Stimulated activated naive CD8-positive, alpha-beta T cell treated with anti-CD3 and anti-CD28 coated beads, Interleukin-15, Interleukin-2, amounts not matched to agents 100 ng/mL and 50 ng/mL, for 24 hours (primary cell): ENCODE measurements at regions not wholly inside any gene's neighbourhood (a gene's known extent, or its start where the extent isn't known, plus 50 kb on each side); places are given as distances from the start of the nearest gene placed in this dataset.
"Not testable (repeated sequence)": the region's sequence is repeated elsewhere in the genome, so short reads cannot be mapped to it uniquely, and the experiment has no call there.

Source experiments
- H3K27ac Mint-ChIP-seq: one replicate; pipeline ENCODE4 v1.8.0; 2021; ENCODE audit warnings: mild to moderate bottlenecking, mixed read lengths
- H3K27me3 Mint-ChIP-seq: one replicate; pipeline ENCODE4 v1.8.0; 2021; ENCODE audit warnings: mixed read lengths
- H3K36me3 Mint-ChIP-seq: one replicate; pipeline ENCODE4 v1.8.0; 2021; ENCODE audit warnings: low read depth, mixed read lengths
- H3K4me1 Mint-ChIP-seq: one replicate; pipeline ENCODE4 v1.8.0; 2021; ENCODE audit warnings: low read depth, mixed read lengths
- H3K4me3 Mint-ChIP-seq: one replicate; pipeline ENCODE4 v1.8.0; 2021; ENCODE audit warnings: mild to moderate bottlenecking, mixed read lengths
- H3K9me3 Mint-ChIP-seq: one replicate; pipeline ENCODE4 v1.8.0; 2021; ENCODE audit warnings: mixed read lengths

- H3K36me3 Mint-ChIP-seq, H3K4me1 Mint-ChIP-seq, H3K4me3 Mint-ChIP-seq, H3K27ac Mint-ChIP-seq, H3K27me3 Mint-ChIP-seq, H3K9me3 Mint-ChIP-seq: not testable (repeated sequence)
These were observed 162.2 kb downstream of the GOSR1 start for GRCh38 chr17:30639391-30639790.

GRCh38 chr17:30638968-30639367 lies 161.8 kb downstream of the GOSR1 start:
- not testable (repeated sequence) for H3K27ac Mint-ChIP-seq, H3K27me3 Mint-ChIP-seq, H3K4me3 Mint-ChIP-seq, H3K36me3 Mint-ChIP-seq, H3K9me3 Mint-ChIP-seq, H3K4me1 Mint-ChIP-seq

GRCh38 chr17:30631651-30632050 lies 154.4 kb downstream of the GOSR1 start:
- H3K27ac Mint-ChIP-seq, result peak overlapping the region; percentile 21
- not testable (repeated sequence) for H3K9me3 Mint-ChIP-seq, H3K36me3 Mint-ChIP-seq, H3K27me3 Mint-ChIP-seq, H3K4me1 Mint-ChIP-seq, H3K4me3 Mint-ChIP-seq

- not testable (repeated sequence) for H3K9me3 Mint-ChIP-seq, H3K4me1 Mint-ChIP-seq, H3K36me3 Mint-ChIP-seq, H3K27me3 Mint-ChIP-seq, H3K27ac Mint-ChIP-seq, H3K4me3 Mint-ChIP-seq
These were observed 148.2 kb downstream of the GOSR1 start for GRCh38 chr17:30625380-30625779.

GRCh38 chr17:30624180-30624579 lies 147.0 kb downstream of the GOSR1 start:
- not testable (repeated sequence) for H3K4me3 Mint-ChIP-seq, H3K9me3 Mint-ChIP-seq, H3K36me3 Mint-ChIP-seq, H3K27me3 Mint-ChIP-seq, H3K27ac Mint-ChIP-seq, H3K4me1 Mint-ChIP-seq

GRCh38 chr17:30609682-30610081 lies 132.5 kb downstream of the GOSR1 start:
- H3K9me3 Mint-ChIP-seq, result not testable (repeated sequence)

GRCh38 chr17:30605523-30605922 lies 128.3 kb downstream of the GOSR1 start:
- peaks cover 15% of the 10 kb centered on the region for H3K4me1 Mint-ChIP-seq
- H3K27me3 Mint-ChIP-seq, result no peaks in the 10 kb centered on the region
- H3K27ac Mint-ChIP-seq, result no peak overlapping the region
- H3K4me3 Mint-ChIP-seq, result no peak overlapping the region
- H3K36me3 Mint-ChIP-seq, result no peaks in the 10 kb centered on the region
- H3K9me3 Mint-ChIP-seq, result no peaks in the 10 kb centered on the region

More at GRCh38 chr17:30609682-30610081, 132.5 kb downstream of the GOSR1 start:
- H3K27me3 Mint-ChIP-seq, H3K27ac Mint-ChIP-seq, H3K4me1 Mint-ChIP-seq, H3K4me3 Mint-ChIP-seq, H3K36me3 Mint-ChIP-seq: not testable (repeated sequence)

GRCh38 chr17:30605027-30605426 lies 127.8 kb downstream of the GOSR1 start:
- H3K36me3 Mint-ChIP-seq, result no peaks in the 10 kb centered on the region
- peaks cover 15% of the 10 kb centered on the region for H3K4me1 Mint-ChIP-seq
- no peak overlapping the region for H3K4me3 Mint-ChIP-seq
- no peaks in the 10 kb centered on the region for H3K9me3 Mint-ChIP-seq
- no peak overlapping the region for H3K27ac Mint-ChIP-seq
- H3K27me3 Mint-ChIP-seq, result no peaks in the 10 kb centered on the region

GRCh38 chr17:30602396-30602795 lies 125.2 kb downstream of the GOSR1 start:
- H3K4me3 Mint-ChIP-seq, H3K36me3 Mint-ChIP-seq, H3K27ac Mint-ChIP-seq, H3K9me3 Mint-ChIP-seq, H3K27me3 Mint-ChIP-seq: not testable (repeated sequence)
- peaks cover 19% of the 10 kb centered on the region for H3K4me1 Mint-ChIP-seq

- not testable (repeated sequence) for H3K9me3 Mint-ChIP-seq, H3K27me3 Mint-ChIP-seq, H3K36me3 Mint-ChIP-seq, H3K27ac Mint-ChIP-seq
- Mint-ChIP-seq H3K4me3 (peak overlapping the region; percentile 71), H3K4me1 (peaks cover 19% of the 10 kb centered on the region)
These were observed 124.8 kb downstream of the GOSR1 start for GRCh38 chr17:30601984-30602383.

GRCh38 chr17:30600830-30601494 lies 123.8 kb downstream of the GOSR1 start:
- Mint-ChIP-seq H3K4me1 (peaks cover 19% of the 10 kb centered on the region), H3K4me3 (peak overlapping the region; percentile 96), H3K36me3 (no peaks in the 10 kb centered on the region), H3K27ac (peak overlapping the region; percentile 89), H3K27me3 (no peaks in the 10 kb centered on the region), H3K9me3 (no peaks in the 10 kb centered on the region)

- Mint-ChIP-seq H3K4me1 (peaks cover 19% of the 10 kb centered on the region), H3K4me3 (peak overlapping the region; percentile 96), H3K36me3 (no peaks in the 10 kb centered on the region), H3K27ac (peak overlapping the region; percentile 61), H3K27me3 (no peaks in the 10 kb centered on the region), H3K9me3 (no peaks in the 10 kb centered on the region)
These were observed 123.0 kb downstream of the GOSR1 start for GRCh38 chr17:30600060-30600829.

- H3K27ac Mint-ChIP-seq, result no peak overlapping the region
- H3K36me3 Mint-ChIP-seq, result no peaks in the 10 kb centered on the region
- H3K9me3 Mint-ChIP-seq, result no peaks in the 10 kb centered on the region
- no peaks in the 10 kb centered on the region for H3K27me3 Mint-ChIP-seq
- H3K4me3 Mint-ChIP-seq, result peak overlapping the region; percentile 96
- peaks cover 13% of the 10 kb centered on the region for H3K4me1 Mint-ChIP-seq
These were observed 122.3 kb downstream of the GOSR1 start for GRCh38 chr17:30599428-30600059.

GRCh38 chr17:30597776-30598288 lies 120.6 kb downstream of the GOSR1 start:
- Mint-ChIP-seq H3K4me1 (peaks cover 13% of the 10 kb centered on the region), H3K27me3 (no peaks in the 10 kb centered on the region), H3K9me3 (no peaks in the 10 kb centered on the region), H3K27ac (no peak overlapping the region), H3K4me3 (no peak overlapping the region), H3K36me3 (no peaks in the 10 kb centered on the region)

- not testable (repeated sequence) for H3K4me3 Mint-ChIP-seq, H3K9me3 Mint-ChIP-seq, H3K36me3 Mint-ChIP-seq
These were observed 120.0 kb downstream of the GOSR1 start for GRCh38 chr17:30596948-30597775.

More at GRCh38 chr17:30596948-30597775, 120.0 kb downstream of the GOSR1 start:
- not testable (repeated sequence) for H3K27ac Mint-ChIP-seq, H3K27me3 Mint-ChIP-seq, H3K4me1 Mint-ChIP-seq
